ENCODE measurements at regions not wholly inside any gene's neighbourhood (a gene's known extent, or its start where the extent isn't known, plus 50 kb on each side); places are given as distances from the start of the nearest gene placed in this dataset.

DNA sequence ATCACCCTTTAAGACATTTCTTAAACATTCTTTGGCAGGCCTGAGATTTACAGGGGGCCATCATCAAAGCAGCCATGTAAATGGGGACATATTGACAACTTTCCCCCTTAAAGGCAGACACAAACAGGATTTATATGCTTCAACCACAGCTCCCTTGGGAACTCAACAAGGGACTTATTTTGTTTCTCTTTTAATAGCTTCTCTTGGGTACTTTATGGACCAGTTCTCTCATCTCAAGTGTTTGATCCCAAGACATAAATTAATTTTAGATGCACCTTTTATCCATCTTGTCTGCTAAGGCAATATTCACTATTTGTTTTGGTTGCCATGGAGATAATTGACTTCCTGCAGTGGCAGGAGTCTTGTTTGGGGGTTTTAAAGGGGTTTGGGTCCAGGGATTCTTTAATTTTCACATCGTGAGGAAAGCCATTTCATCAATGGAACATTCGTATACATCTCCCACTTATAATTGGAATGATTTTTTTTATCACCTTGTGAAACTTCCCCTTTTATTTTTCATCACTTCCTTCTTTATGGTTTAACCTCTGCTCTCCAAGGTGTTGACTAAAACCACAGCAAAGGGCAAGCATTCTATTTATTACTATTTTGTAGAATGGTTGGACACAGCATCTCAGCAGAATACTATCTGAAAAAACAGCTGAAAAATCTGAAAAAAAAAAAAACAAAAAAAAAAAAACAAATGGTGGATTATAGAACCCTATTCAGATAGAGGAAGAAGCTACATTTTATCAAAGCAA lies 726.0 kb downstream of the DIAPH3 start:
- TF ChIP-seq, protein P1, sequence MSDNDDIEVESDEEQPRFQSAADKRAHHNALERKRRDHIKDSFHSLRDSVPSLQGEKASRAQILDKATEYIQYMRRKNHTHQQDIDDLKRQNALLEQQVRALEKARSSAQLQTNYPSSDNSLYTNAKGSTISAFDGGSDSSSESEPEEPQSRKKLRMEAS (IDR thresholded peaks at IDR 0.05; ENCODE audit: low read depth) = no peak
- TF ChIP-seq, protein P2, sequence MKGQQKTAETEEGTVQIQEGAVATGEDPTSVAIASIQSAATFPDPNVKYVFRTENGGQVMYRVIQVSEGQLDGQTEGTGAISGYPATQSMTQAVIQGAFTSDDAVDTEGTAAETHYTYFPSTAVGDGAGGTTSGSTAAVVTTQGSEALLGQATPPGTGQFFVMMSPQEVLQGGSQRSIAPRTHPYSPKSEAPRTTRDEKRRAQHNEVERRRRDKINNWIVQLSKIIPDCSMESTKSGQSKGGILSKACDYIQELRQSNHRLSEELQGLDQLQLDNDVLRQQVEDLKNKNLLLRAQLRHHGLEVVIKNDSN (IDR thresholded peaks at IDR 0.05; ENCODE audit: borderline replicate concordance, low read depth) = no peak
- TF ChIP-seq, protein P3, sequence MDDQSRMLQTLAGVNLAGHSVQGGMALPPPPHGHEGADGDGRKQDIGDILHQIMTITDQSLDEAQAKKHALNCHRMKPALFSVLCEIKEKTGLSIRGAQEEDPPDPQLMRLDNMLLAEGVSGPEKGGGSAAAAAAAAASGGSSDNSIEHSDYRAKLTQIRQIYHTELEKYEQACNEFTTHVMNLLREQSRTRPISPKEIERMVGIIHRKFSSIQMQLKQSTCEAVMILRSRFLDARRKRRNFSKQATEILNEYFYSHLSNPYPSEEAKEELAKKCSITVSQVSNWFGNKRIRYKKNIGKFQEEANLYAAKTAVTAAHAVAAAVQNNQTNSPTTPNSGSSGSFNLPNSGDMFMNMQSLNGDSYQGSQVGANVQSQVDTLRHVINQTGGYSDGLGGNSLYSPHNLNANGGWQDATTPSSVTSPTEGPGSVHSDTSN (IDR thresholded peaks at IDR 0.05) = no peak
- no peak for TF ChIP-seq RAD21 (IDR thresholded peaks at IDR 0.05; ENCODE audit: low read length)
- no peak for TF ChIP-seq TCF12 (IDR thresholded peaks at IDR 0.05)
